Colonic mucosa (tissue), 4 donors: ENCODE measurements at regions not wholly inside any gene's neighbourhood (a gene's known extent, or its start where the extent isn't known, plus 50 kb on each side); places are given as distances from the start of the nearest gene placed in this dataset.
A peak's percentile ranks its signal among the peaks of the same experiment; 100 is the strongest.

Experiments
- DNase-seq: peaks from one replicate; pipeline ENCODE4 v3.0.0-alpha.2; 2020
- H3K27ac ChIP-seq: fragments of 200-600 bp; one replicate; pipeline ENCODE4 v1.8.0; 2021
- H3K27me3 ChIP-seq: fragments of 200-600 bp; one replicate; pipeline ENCODE4 v1.8.0; 2021
- H3K36me3 ChIP-seq: fragments of 200-600 bp; one replicate; pipeline ENCODE4 v1.8.0; 2021
- H3K4me1 ChIP-seq: fragments of 200-600 bp; one replicate; pipeline ENCODE4 v1.8.0; 2021; ENCODE audit warnings: mild to moderate bottlenecking
- H3K4me3 ChIP-seq: fragments of 200-600 bp; one replicate; pipeline ENCODE4 v1.8.0; 2021
- H3K9ac ChIP-seq, 2 donors: one replicate each; pipeline ENCODE4 v1.7.0; 2013; ENCODE audit warnings: control low read depth in 2 of 2, low read depth in 2 of 2, low read length in 2 of 2
- H3K9me3 ChIP-seq: fragments of 200-600 bp; one replicate; pipeline ENCODE4 v1.8.0; 2021
- intact Hi-C: fragments of 100-400 bp; cut with DNase I; formaldehyde crosslinking; loops from one replicate; pipeline ENCODE4 v1.14.1; 2022
- TF ChIP-seq, protein P1 (sequence below): fragments of 200-600 bp; IDR thresholded peaks from one replicate; pipeline ENCODE4 v1.8.0; 2022; ENCODE audit warnings: antibody characterized with exemption, mild to moderate bottlenecking
- donor health status: healthy.
- donor health status: DM: no; HTN: no; CAD: no.
- donor health status: DM: no; HTN: no; CAD: no.

DNA sequence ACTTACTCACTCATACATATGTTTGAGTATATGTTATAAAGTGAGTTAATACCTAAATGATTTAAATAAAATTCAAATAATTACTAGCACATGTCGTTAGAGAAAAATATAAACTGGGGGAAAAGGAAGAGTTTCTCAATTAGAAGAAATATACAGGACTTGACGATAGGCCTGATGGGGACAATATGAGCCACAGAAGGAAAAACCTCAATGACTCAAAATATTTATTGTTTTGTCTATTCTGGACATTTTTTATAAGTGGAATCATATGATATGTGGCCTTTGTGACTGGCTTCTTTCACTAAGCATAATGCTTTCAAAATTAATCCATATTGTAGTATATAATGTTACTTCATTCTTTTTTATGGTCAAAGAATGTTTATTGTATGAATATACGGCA, 339.2 kb upstream of the PMFBP1 start:
- DNase-seq = no peak
- no peaks in the 10 kb centered on the region for H3K4me1 ChIP-seq
- no peak overlapping the region for H3K27ac ChIP-seq
- no peaks in the 10 kb centered on the region for H3K27me3 ChIP-seq
- no peaks in the 10 kb centered on the region for H3K36me3 ChIP-seq
- intact Hi-C loops = no loop called here
- TF ChIP-seq, protein P1, sequence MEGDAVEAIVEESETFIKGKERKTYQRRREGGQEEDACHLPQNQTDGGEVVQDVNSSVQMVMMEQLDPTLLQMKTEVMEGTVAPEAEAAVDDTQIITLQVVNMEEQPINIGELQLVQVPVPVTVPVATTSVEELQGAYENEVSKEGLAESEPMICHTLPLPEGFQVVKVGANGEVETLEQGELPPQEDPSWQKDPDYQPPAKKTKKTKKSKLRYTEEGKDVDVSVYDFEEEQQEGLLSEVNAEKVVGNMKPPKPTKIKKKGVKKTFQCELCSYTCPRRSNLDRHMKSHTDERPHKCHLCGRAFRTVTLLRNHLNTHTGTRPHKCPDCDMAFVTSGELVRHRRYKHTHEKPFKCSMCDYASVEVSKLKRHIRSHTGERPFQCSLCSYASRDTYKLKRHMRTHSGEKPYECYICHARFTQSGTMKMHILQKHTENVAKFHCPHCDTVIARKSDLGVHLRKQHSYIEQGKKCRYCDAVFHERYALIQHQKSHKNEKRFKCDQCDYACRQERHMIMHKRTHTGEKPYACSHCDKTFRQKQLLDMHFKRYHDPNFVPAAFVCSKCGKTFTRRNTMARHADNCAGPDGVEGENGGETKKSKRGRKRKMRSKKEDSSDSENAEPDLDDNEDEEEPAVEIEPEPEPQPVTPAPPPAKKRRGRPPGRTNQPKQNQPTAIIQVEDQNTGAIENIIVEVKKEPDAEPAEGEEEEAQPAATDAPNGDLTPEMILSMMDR = no peak
- no peak overlapping the region for H3K4me3 ChIP-seq
- no peak overlapping the region for H3K9ac ChIP-seq
- no peaks in the 10 kb centered on the region for H3K9me3 ChIP-seq

DNA sequence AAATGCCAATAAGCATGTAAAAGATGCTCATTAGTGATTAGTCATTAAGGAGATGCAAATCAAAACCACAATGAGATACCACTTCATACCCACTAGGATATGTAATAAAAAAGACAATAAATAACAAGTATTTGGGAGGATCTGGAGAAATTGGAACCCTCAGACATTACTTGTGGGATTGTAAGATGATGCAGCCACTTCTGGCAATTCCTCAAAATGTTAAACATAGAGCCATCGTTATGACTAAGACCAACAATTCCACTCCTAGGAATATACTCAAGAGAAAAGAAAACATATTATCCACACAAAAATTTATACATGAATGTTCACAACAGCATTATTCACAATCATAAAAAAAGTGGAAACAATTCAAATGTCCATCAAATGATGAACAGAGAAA, 336.2 kb upstream of the PMFBP1 start:
- TF ChIP-seq, protein P1 = no peak
- Histone ChIP-seq H3K27ac (no peak overlapping the region), H3K27me3 (no peaks in the 10 kb centered on the region), H3K9ac (no peak overlapping the region), H3K4me3 (no peak overlapping the region), H3K36me3 (no peaks in the 10 kb centered on the region), H3K9me3 (no peaks in the 10 kb centered on the region), H3K4me1 (no peaks in the 10 kb centered on the region)
- intact Hi-C loops = no loop called here
- DNase-seq = no peak

DNA sequence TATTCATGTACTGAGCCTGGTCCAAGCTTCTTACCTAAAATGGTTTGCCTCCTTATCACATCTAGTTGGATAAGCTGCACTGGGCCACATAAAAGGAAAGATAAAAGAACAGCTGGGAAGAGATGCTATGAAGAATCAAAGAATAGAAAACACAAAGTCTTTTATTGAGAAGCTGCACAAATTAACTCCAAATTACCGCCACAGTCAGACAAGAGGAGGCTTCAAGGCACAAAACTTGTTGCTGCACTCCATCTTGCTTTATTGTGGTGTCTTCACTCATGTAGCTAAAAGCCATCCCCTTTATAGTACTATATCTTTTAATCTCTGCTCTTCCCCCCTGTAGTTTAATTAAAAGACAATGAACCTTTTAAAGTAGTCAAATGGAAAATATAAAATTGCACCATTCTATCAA, 330.6 kb upstream of the PMFBP1 start:
- Histone ChIP-seq H3K27me3 (no peaks in the 10 kb centered on the region), H3K9ac (no peak overlapping the region), H3K27ac (no peak overlapping the region), H3K4me1 (no peaks in the 10 kb centered on the region), H3K36me3 (no peaks in the 10 kb centered on the region), H3K9me3 (no peaks in the 10 kb centered on the region), H3K4me3 (no peak overlapping the region)
- DNase-seq = no peak
- TF ChIP-seq, protein P1 = no peak
- intact Hi-C loops = no loop called here

DNA sequence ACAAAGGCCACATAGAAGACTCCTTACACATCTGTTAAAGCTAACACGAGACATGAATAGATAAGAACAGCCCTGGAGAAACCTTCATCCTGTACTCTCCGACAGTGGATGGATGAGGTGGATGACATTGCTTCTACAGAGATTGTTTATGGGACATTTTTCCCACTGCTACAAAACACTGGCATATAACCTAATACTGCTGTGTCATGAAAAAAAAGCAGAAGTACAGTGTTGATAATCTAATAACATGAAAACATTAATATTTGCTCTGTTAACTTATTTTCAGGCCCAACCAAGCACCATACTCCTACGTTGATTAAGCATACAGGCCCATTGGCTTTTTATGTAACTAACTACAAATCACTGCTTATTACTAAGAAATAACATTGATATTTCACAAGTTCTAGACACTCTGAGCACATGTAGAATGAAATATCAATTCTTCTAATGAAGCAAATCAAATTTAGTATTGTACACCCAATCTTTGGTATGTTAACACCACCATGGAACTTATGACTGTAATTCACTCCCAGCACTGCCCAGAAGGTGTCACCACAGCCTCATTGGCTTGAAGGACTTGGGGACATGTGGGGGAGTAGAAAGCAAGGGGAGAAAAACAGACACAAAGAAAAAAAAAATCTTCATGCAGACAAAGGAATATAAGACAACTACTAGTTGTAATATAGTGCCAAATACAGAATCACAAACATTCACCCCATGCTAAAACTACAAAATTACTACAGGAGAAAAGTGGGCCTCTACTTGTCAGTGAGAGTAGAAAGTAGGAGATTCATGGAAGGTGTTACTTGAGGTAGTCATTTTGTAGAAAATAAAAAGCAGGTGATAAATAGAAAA, 330.0 kb upstream of the PMFBP1 start:
- intact Hi-C loops = no loop called here
- Histone ChIP-seq H3K9me3 (no peaks in the 10 kb centered on the region), H3K27ac (no peak overlapping the region), H3K9ac (no peak overlapping the region), H3K4me1 (no peaks in the 10 kb centered on the region), H3K27me3 (no peaks in the 10 kb centered on the region), H3K4me3 (no peak overlapping the region), H3K36me3 (no peaks in the 10 kb centered on the region)
- DNase-seq = peak; percentile 54
- TF ChIP-seq, protein P1 = peak; percentile 72

DNA sequence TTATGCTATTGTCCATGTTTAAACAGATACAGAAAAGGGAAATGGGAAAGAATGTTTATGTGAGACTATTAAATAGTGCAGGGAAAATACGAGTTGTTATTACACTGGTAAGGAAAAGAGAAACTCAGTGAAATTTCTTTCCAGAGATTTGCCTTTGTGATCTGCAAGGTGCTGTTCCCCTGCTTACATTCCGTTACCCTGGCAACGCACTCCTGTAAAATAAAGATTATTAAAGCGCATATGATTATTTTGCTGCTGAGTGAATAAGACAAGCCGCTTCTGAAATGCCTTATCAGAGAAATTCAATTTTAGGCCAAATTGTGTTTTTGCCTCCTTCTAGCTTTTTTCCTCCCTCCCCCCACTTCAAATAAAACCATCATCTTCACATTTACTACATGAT, 328.6 kb upstream of the PMFBP1 start:
- no peak overlapping the region for H3K27ac ChIP-seq
- DNase-seq = no peak
- no peaks in the 10 kb centered on the region for H3K27me3 ChIP-seq
- TF ChIP-seq, protein P1 = no peak
- no peaks in the 10 kb centered on the region for H3K4me1 ChIP-seq
- no peaks in the 10 kb centered on the region for H3K36me3 ChIP-seq
- H3K9me3 ChIP-seq = no peaks in the 10 kb centered on the region
- no peak overlapping the region for H3K9ac ChIP-seq
- H3K4me3 ChIP-seq = no peak overlapping the region
- intact Hi-C loops = no loop called here
